ENCODE measurements at regions not wholly inside any gene's neighbourhood (a gene's known extent, or its start where the extent isn't known, plus 50 kb on each side); places are given as distances from the start of the nearest gene placed in this dataset.
"Not testable (repeated sequence)": the region's sequence is repeated elsewhere in the genome, so short reads cannot be mapped to it uniquely, and the experiment has no call there.

- no peak for DNase-seq (ENCODE audit: low read depth)
Measured at GRCh38 chrX:122878269-122878668, 305.8 kb upstream of the GRIA3 start.

GRCh38 chrX:122880952-122881351 is 303.1 kb upstream of the GRIA3 start:
- DNase-seq (ENCODE audit: low read depth): no peak

GRCh38 chrX:122890729-122891128 is 293.3 kb upstream of the GRIA3 start:
- no peak for DNase-seq (ENCODE audit: low read depth)

GRCh38 chrX:122906726-122907125 is 277.4 kb upstream of the GRIA3 start:
- DNase-seq (ENCODE audit: low read depth): no peak

- no peak for DNase-seq (ENCODE audit: low read depth)
Measured at GRCh38 chrX:122907375-122907774, 276.7 kb upstream of the GRIA3 start.

- no peak for DNase-seq (ENCODE audit: low read depth)
Measured at GRCh38 chrX:122910697-122911096, 273.4 kb upstream of the GRIA3 start.

- no peak for DNase-seq (ENCODE audit: low read depth)
Measured at GRCh38 chrX:122913134-122913533, 270.9 kb upstream of the GRIA3 start.

GRCh38 chrX:122913764-122914163 is 270.3 kb upstream of the GRIA3 start:
- DNase-seq (ENCODE audit: low read depth): no peak

- no peak for DNase-seq (ENCODE audit: low read depth)
Measured at GRCh38 chrX:122914256-122914655, 269.8 kb upstream of the GRIA3 start.

GRCh38 chrX:122934131-122934530 is 249.9 kb upstream of the GRIA3 start:
- DNase-seq (ENCODE audit: low read depth): no peak

- no peak for DNase-seq (ENCODE audit: low read depth)
Measured at GRCh38 chrX:122940199-122940598, 243.9 kb upstream of the GRIA3 start.

- no peak for DNase-seq (ENCODE audit: low read depth)
Measured at GRCh38 chrX:122941806-122942205, 242.3 kb upstream of the GRIA3 start.

- DNase-seq (ENCODE audit: low read depth): peak; percentile 80
Measured at GRCh38 chrX:122943918-122944317, 240.2 kb upstream of the GRIA3 start.

- DNase-seq (ENCODE audit: low read depth): peak; percentile 7
Measured at GRCh38 chrX:122945328-122945727, 238.8 kb upstream of the GRIA3 start.

- no peak for DNase-seq (ENCODE audit: low read depth)
Measured at GRCh38 chrX:122972604-122973003, 211.5 kb upstream of the GRIA3 start.

- no peak for DNase-seq (ENCODE audit: low read depth)
Measured at GRCh38 chrX:122982521-122982920, 201.6 kb upstream of the GRIA3 start.

GRCh38 chrX:123002844-123003243 is 181.2 kb upstream of the GRIA3 start:
- not testable (repeated sequence) for DNase-seq (ENCODE audit: low read depth)

- peak; percentile 5 for DNase-seq (ENCODE audit: low read depth)
Measured at GRCh38 chrX:123013141-123013540, 170.9 kb upstream of the GRIA3 start.

- no peak for DNase-seq (ENCODE audit: low read depth)
Measured at GRCh38 chrX:123036401-123036800, 147.7 kb upstream of the GRIA3 start.

GRCh38 chrX:123049071-123049625 is 134.9 kb upstream of the GRIA3 start:
- no peak for DNase-seq (ENCODE audit: low read depth)

- no peak for DNase-seq (ENCODE audit: low read depth)
Measured at GRCh38 chrX:123060986-123061385, 123.1 kb upstream of the GRIA3 start.

- DNase-seq (ENCODE audit: low read depth): no peak
Measured at GRCh38 chrX:123064053-123064452, 120.0 kb upstream of the GRIA3 start.

- no peak for DNase-seq (ENCODE audit: low read depth)
Measured at GRCh38 chrX:123072686-123073385, 111.2 kb upstream of the GRIA3 start.
